DLD1 (cell line): ENCODE measurements at regions not wholly inside any gene's neighbourhood (a gene's known extent, or its start where the extent isn't known, plus 50 kb on each side); places are given as distances from the start of the nearest gene placed in this dataset.

Experiments used
- in situ Hi-C: cut with HindIII; loops from 2 replicates; pipeline ENCODE4 v1.10.0; 2017; ENCODE audit warnings: low sequenced_read_pairs

DNA sequence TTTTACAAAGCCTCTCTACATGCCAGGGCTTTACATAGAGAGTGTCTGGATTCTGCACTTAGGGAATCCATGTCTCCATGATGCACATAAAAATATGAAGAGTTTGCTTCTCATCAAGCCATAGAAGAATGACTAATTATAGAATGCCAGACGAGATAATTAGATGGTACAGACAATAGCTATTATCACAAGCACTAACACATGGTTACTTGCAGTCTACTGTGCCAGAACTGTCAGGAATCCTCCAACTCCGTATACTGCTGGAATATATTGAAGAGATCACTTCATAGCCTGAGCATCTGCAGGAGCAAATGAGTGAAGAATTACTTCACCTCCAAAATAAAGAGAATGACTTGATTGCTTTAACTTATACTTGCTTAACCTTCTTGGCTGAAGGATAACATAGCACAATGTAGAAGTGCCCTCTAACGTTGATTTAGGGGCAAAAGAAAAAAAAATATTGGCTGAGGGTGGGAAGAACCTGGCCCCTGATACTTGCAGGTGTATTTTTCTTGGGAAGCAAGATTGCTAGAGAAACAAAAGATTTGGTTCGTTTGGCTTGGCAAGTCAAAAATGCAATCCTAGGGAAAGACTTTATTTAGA, 272.8 kb upstream of the FAR2 start:
- in situ Hi-C loops, result no loop called here

DNA sequence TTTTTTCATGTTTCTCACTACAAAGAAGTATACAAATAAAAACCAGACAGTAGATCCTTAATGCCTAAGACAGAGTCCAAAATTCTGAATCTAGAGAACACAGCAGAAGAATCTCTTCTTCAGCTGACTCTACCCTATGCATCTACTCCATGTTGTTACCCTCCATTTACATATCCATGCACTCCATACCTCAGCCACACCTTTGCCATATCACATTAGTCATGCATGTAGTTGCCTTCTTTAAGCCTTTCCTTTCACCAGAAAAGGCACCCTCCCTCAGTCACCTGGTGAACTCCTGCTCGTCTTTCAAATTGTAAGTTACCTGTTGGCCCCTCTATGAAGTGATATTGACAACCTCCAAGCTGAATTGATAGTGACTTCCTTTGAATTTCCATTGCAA, 271.2 kb upstream of the FAR2 start:
- in situ Hi-C loops, result no loop called here

DNA sequence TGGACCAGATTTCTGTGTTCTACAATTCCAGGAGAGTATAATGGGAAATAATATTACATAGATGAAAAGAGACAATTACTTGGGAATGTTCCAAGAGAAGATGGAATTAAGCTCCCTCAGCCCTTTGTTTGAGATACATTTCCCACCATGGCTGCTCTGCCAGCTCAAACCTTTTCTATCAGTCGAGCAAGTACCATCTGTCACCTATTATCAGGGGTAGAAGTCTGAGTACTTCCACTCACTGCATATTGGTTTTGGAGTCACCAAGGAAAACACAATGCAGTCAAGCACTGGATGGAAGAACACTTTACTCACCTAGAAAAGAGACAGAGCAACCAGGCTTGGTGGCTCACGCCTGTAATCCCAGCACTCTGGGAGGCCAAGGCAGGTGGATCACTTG, 270.4 kb upstream of the FAR2 start:
- in situ Hi-C loops, result no loop called here

DNA sequence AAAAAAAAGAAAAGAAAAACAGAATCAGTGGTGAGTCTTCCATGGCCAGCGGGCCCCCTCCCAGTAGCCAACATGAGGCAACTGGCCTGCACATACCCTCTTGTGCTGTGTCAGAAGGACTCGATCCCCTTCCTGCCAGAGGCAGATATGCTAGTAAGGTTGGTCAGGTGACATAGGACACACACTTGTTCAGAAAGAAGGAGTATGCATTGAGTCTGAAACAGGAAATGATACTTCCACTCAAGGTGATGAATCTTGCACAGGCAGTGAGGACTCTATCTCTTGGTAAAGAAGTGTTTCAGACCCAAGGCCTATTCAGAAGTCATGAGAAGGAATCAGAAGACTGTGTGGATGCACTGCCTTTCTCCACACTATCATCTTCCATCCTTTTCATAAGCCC, 269.7 kb upstream of the FAR2 start:
- in situ Hi-C loops, result no loop called here

DNA sequence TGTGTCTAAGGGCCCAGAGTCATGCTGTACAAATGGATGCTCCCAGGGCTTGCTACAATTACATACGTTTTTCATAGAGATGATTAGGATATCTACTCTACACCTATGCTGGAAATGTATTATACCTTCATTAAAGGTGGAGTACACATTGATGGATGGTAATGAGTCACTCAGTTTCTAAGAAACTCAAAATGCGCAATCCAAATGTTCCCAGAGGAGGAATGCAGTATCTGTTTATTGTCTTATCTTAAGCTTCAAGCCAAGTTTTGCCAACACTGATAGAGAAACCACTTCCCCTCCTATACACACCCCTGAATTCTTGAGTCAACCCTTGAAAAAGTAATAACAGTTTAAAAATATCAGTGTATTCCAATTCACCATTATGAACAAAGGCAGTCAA, 266.6 kb upstream of the FAR2 start:
- in situ Hi-C loops, result no loop called here

DNA sequence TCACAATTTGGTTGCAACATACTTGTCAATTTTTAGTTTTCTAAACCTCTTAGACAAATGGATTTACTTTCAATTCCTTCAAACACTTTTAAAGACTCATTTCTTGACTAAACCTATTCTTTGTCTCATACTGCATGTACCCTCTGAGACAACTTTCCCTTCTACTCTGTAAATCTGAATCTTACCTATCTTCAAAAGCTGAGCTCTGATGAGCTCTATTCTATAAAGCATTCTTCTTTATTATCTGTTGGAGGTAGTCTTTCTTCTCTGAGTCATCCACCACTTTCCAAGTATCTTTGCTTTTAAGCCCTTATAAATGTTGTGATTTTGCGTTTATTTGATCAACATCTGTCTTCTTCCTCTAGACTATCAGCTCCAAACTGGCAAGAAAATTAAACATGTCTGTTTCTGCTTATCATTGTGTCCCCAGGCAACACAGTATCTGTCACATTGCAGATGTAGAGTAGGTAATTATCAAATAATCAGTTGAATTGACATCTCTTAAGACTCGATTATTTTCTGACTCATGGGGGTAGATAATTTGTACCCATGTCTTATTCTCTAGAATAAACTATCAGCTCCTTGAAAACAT, 265.6 kb upstream of the FAR2 start:
- in situ Hi-C loops, result no loop called here

DNA sequence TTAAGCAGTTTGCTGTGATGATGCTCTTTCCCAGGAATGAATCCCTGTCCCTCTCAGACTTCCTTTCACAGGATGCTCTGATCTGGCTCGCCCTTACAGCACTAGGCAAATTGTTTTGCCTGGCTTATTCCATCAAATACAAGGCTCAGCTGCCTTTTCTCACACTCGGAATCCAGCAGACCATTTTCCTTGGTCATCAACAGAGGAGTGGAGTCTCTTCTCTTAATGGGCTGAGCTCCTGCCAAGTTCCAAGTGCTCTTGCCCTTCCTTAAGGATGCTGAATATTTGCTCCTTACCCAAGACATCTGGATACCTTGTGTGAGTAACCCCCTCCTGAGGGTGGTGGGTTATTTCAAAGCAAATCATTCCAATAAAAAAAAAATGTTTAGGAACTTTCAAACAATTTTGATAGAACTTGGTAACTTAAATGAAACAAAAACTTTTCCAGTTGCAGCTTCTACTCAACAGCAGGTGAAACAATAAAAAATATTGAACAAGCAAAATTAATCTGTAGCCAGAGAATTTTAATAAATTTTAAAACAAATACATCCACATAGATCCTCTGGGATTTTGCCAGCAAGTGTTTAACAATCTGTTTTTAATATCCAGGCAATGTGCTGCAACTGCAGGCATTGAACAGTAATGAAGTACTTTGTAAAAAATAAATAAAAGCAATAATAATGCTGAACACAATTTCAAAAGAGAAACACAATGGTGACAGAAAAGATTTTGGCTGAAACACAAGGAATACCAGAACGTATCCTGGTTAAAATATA, 264.0 kb upstream of the FAR2 start:
- in situ Hi-C loops, result no loop called here

DNA sequence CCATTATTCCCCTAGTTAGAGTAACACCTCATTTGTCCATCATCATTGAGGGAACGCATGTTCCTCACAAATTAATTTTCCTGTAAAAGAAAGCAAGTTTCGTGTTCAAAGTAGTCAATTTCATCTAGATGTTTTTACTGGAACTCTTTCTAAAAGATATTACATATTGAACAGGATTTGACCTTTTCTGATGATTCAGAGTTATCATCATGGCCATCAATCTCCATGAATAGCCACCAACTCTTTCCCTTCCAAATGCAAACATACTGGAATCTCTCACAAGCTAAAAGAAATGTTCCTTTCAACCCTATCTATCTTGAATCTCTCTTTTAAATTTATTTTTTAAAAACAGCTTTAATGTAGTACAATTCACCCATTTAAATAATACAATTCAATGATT, 263.1 kb upstream of the FAR2 start:
- in situ Hi-C loops, result no loop called here

DNA sequence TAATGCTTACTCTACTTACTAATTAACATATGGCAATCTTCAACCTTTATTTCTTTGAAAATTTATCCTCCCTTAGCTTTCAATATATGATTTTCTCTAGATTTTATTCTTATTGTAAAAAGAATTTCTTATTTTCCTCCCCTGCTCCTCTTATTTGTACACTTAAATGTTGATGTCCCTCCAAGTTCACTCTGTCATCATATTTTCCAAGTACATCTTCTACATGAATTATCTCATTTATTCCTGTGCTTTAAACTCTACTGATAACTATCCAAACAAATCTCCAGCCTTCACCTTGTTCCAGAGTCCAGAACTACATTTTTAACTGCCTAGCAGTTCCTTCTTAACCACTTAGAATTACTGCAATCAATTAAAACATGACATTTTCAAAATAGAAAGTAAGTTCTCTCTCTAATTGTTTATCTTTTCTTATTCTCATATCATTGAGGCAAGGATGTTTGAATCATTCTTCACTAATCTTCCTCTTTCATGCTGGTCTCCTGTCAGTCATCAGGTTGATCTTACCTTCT, 261.6 kb upstream of the FAR2 start:
- in situ Hi-C loops, result no loop called here

DNA sequence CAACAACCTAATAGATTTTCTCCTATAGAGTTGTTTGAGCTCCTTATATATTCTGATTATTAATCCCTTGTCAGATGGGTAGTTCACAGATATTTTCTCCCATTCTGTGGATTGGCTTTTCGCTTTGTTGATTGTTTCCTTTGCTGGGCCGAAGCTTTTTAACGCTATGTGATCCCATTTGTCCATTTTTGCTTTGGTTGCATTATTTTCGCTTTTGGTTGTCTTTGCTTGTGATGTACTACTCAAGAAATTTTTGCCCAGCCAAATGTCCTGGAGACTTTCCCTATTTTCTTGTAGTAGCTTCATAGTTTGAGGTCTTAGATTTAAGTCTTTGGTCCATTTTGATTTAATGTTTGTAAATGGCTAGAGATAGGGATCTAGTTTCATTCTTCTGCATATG, 258.4 kb upstream of the FAR2 start:
- in situ Hi-C loops, result no loop called here

DNA sequence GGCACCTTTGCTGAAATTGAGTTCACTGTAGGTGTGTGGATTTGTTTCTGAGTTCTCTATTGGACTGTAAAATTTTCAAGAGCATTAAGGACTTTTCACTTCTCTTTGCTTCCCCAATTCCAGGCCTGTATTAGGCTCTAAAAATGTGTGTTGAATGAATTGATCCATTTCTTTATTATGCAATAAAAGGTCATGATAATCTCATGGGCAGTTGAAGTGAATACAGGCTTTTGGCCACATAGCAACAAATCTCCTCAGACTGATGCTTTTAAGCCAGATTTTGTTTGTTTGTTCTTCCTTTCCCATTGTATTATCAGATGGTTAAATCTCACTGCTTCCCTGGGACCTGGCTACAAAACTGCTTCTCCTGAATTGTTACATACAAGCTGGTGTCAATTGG, 258.0 kb upstream of the FAR2 start:
- in situ Hi-C loops, result no loop called here

DNA sequence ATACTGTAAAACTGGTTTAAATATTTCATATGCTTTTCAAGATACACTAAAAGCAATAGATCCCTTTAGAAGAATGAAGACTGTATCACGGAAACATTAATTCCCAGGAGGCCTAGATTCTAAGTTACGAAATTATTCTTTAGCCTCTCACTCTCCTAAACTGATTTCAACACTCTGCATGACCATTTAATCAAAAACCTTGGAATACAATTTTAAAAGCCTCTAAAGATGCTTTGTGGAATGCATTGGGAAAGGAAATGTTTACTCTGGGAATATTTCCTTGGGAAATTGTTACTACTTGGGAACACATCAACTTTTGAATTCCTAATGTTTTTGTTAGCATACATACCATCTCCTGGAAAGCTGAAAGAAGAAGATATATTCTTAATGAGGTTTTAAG, 255.7 kb upstream of the FAR2 start:
- in situ Hi-C loops, result no loop called here

DNA sequence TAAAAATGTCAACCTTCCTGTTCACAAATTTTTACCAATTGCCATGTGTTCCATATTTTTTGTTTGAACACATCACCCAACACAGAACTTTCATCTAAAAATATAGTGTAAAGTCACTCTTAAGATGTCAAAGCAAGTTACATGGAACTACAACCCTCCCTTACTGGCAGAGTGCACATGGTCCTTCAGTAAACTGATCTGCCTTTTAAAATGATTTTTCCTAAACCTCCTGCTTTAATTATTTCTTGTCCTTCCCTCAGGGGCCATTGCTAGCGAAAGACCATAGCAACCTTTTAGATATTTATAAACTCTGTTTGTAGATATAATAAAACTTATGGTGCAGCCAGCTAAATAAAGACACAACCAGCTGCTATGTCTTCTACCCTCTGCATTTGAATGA, 255.2 kb upstream of the FAR2 start:
- in situ Hi-C loops, result no loop called here

DNA sequence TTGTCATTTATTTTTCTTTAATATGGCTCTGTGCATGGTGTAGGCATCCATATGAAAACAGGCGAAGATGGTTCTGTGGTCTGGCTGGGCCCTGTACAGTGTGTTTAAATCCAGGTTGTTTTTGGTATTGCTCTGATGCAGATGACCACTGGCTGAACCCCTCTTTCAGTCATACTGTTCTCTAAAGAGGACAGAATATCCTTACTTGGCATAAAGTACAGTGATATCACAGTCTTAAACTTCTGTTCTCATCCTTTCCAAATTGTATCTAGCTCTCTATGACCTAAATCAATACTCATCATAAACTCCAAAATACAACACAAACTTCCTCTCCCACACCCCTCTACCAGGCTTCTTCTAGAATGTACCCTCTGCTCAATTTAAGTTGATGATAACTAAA, 252.7 kb upstream of the FAR2 start:
- in situ Hi-C loops, result no loop called here

DNA sequence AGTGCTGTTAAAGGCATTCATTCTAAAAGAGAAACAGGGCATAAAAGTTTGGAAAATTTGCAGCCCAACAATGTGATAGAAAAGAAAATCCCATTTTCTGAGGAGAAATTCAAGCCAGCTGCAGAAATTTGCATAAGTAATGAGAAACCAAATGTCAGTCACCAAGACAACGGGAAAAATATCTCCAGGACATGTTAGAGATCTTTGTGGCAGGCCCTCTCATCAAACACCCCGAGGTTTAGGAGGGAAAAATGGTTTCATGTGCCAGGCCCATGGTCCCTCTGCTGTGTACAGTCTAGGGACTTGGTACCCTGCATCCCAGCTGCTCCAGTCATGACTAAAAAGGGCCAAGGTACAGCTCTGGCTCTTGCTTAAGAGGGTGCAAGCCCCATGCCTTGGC, 251.0 kb upstream of the FAR2 start:
- in situ Hi-C loops, result no loop called here

DNA sequence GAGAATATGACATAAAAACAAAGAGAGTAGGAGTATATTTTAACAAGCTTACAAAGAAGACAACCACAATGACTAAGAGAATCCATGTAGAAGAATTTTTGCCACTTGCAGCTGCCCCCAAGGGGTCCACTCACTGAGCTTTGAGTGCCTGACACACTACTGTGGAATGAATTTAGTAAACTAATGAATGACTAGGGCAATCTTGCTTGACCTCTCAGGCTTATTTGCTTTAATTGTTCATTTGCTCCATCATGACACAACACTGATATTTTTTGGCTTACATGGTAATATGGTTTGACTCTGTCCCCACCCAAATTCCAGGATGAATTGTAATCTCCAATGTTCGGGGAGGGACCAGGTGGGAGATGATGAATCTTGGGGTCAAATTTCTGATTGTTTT, 249.1 kb upstream of the FAR2 start:
- in situ Hi-C loops, result no loop called here

DNA sequence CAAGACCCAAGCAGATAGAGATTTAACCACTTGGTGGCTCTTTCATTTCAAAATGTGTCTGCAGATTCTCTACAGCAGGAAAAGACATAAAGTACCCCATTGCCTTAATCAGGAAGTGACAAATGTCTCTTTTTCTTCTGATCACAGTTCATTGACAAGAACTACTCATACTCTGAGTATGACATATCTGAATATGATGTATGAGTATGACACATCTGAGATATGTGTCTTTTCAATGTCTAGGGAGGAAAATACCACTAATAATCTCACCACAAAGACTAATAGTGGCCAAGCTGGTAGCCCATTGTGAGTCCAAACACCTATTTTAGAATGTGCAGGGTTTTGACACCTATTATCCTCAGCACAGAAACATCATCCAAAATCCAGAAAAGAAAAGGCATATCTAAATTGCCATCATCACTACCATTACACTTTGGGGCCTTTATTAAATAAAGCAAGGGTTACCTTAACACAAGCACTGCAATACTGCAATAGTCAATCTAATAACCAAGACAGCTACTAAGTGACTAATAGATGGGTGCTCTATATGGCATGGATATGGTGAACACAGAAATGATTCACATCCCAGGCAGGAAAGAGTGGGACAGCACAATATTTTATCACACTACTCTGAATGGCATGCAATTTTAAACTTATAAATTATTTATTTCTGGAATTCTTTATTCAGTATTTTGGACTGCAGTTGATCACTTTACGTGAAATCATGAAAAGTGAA, 243.7 kb upstream of the FAR2 start:
- in situ Hi-C loops, result no loop called here

DNA sequence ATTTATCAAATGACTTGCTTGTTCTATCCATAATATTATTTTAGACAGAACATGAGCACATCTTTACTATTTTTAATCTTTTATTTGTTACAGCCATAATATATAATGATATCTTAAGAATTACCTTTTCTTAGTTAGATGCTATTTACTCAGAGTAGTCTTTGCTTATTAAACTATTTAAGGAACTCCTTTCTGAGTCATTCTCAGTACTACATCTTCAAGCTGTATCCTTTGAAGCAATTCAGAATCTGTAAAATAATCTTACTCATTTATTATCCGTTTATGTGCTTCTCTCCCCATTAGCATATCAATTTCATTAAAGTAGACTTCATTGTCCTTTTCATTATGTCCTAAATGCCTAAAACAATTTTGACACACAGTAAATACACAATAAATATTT, 240.4 kb upstream of the FAR2 start:
- in situ Hi-C loops, result no loop called here

DNA sequence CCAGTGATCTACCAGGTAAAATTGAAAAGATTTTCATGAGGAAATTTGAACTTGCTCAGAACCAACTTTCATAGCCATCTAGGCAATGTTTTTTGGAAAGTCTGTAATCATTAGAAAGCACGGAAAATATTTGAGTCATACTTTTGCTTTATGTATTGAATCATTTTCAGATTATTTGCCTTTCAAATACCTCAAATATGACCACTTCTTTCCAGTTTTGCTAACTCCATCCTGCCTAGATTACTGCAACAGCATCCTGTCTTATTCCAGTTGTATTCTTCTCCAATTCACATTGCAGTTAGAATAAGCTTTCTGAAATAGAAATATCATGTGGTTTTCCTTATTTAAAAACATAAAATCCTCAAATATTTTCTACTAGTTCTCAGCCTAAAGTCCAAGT, 239.8 kb upstream of the FAR2 start:
- in situ Hi-C loops, result no loop called here

DNA sequence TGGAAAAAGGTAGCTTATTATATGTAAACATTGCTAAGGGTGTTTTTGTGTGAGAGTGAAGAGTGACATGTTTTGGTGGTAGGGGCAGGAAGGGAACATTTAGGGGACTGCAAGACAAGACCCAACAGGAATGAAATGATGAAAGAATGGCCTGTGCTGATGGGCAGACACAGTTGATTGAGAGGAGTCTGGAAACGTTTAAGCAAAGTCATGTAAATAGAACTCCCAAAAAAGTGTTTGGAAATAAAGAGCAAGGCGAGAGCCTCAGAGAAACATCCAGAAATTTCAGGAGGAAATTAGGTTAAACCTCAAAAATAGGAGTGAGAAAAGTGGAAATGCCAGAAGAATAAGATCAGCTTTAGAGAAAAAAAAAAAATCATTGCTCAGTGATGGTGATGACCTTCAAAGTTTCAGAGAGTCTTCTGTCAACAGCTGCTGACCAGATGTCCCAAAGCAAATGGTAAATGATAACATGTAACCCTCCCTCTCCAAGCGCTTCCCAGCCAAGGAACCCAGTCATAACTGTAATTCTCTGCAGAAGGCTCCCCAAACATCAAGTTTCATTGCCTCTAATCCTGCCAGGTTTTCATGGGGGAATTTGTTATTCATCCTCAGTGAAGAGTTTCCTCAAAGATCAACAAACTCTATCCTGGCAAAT, 223.2 kb upstream of the FAR2 start:
- in situ Hi-C loops, result no loop called here

DNA sequence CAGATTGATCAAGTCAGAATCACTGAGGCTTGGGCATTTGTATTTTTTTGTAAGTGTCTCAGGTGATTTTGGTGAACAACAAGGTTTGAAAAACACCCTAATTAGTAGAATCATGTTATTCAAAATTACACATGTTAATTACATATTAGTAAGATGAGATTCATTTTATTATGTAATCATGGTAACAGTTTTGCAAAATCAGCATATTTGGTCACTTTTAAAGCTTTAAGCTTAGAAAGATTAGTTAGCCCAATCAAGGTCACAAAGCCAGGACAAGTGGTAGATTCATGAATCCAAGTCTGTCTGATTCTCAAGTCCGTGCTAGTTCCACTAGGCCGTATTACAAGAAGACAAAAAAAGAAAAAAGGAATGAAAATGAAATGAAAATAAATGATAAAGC, 218.4 kb upstream of the FAR2 start:
- in situ Hi-C loops, result no loop called here
